ENCODE measurements at regions not wholly inside any gene's neighbourhood (a gene's known extent, or its start where the extent isn't known, plus 50 kb on each side); places are given as distances from the start of the nearest gene placed in this dataset.
"Not testable (repeated sequence)": the region's sequence is repeated elsewhere in the genome, so short reads cannot be mapped to it uniquely, and the experiment has no call there.

- DNase-seq: peak; percentile 98
Observed at GRCh38 chr4:147103403-147103946, 157.8 kb upstream of the TTC29 start.

DNA sequence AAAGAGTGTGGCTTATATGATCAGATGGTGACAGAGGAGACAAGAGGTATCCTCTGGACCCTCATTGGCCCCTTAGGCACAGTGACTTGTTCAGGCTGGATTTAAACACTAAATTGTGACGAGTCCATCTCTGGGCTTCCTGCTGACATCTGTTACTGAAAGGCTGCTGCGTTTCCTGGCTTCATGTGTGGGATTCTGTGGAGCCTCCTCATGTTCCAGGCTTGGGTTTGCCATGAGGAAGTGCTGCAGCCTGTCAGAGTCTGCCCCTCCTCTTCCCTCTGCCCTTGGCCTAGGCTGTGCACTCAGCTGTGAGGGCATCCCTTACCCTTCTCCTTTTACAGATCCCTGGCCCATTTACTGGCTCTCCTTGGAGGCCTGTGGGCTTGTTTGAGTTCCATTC is 159.1 kb upstream of the TTC29 start:
- DNase-seq: no peak

DNA sequence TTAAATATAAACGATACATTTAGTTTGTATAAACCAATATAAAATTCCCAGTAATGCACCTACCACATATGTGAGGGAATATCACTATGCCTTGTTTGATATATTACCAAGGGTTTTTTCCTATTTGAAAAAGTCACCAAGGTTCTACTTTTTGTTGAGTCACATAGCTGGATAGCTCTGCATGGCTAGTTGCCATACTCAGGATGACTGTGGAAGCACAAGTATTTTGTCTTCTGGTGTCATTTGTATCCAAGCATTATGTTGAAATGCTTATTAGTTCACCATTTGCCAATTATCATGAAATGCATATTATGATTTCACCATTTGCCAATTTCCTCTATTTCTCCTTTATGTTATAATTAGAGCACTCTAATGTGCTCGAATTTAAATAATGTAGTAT is 162.7 kb upstream of the TTC29 start:
- DNase-seq: peak; percentile 62

DNA sequence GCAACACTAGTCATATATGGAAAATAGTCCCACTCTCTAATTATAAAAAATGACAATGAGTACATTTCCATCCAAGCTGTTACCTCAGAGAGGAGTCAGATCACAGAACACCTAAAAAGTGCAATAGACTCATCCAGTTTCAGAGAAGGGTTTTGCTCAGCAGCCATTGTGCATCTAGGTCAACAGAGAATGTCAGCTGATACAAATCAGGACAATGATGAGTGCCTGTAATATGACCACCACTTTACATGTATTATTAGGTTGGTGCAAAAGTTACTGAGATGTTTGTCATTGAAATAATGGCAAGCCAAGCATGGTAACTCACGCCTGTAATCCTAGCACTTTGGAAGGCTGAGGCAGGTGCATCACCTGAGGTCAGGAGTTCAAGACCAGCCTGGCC is 164.1 kb upstream of the TTC29 start:
- DNase-seq: no peak

DNA sequence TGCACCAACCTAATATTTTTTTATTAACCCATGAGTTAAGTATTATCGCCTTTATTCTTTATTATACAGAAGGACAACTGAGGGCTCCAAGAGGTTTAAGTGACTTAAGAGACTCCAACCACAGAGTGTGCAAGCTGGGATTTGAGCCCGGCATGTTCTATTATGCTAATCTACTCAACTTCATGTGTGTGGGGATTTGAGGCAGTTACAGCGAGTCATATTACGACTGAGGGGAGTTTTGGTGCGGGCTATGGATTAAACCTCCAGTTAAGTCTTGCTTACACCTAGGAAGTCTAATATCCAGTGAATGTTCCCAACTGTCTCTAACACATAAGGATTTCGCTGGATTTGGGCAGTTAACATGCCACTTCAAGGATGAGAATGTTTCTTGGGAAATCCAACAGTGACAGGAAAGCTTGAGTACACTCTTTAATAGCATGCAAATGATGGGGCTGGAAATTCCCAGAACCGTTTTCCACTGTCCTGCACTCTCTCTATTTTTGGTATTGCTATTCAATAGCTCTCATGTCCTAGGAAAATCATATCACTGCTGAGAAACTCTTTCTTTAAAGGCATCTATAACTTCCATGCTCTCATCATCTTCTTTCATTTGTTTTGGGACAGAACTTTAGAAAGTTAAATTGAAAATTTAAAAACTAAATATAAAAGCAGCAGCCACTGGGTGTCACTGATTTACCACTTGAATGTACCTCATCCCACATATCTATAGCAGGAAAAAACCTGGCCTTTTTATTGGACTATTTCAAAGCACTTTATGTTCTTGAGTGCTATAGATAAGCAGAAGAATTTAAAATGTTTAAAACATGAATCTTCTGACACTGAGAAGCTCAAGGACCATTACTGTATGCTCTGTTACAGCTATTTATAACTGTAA is 165.1 kb upstream of the TTC29 start:
- peak; percentile 51 for DNase-seq

- not testable (repeated sequence) for DNase-seq
Observed at GRCh38 chr4:147112196-147112595, 166.5 kb upstream of the TTC29 start.

- DNase-seq: no peak
Observed at GRCh38 chr4:147117431-147117830, 171.8 kb upstream of the TTC29 start.

DNA sequence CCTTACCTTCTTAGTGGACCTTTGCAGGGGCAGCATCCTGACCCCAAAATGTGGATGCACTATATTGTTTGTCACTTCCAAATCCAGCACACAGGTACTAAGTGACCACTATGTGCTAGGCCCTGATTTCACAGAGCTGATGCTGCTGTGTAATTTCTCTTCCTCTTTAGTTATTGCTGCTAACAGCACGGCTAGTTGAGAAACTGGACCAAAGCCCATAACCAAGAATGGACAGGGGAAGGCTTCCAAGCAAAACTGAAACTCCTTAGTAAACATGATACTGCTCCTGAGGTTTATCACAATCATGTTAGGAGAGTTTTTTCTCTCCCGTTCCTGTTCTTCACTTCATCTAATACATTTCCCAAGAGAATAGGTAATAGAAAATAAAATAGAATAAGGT is 172.9 kb upstream of the TTC29 start:
- no peak for DNase-seq

GRCh38 chr4:147122685-147123084 is 177.0 kb upstream of the TTC29 start:
- DNase-seq: no peak

- DNase-seq: peak; percentile 57
Observed at GRCh38 chr4:147123146-147123545, 177.5 kb upstream of the TTC29 start.

DNA sequence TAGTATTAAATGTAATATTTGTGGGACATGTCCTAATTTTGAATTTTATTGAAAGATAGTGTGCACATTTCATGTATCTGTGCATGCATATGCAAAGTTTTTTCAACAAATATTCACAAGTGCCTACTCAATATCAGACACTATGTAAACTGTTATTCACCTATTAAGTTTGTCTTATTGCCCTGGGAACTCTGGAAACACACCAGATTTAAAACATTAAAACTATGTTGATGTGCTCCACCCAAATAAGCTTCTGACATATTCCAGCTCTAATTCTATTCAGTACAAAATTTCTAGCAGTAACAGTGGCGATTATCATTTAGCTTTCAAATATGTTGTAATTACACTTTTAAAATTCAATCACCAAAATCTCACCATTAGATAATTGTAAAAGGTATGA is 183.1 kb upstream of the TTC29 start:
- no peak for DNase-seq

GRCh38 chr4:147129687-147130086 is 184.0 kb upstream of the TTC29 start:
- no peak for DNase-seq

GRCh38 chr4:147134536-147135210 is 189.0 kb upstream of the TTC29 start:
- DNase-seq: peak; percentile 22

DNA sequence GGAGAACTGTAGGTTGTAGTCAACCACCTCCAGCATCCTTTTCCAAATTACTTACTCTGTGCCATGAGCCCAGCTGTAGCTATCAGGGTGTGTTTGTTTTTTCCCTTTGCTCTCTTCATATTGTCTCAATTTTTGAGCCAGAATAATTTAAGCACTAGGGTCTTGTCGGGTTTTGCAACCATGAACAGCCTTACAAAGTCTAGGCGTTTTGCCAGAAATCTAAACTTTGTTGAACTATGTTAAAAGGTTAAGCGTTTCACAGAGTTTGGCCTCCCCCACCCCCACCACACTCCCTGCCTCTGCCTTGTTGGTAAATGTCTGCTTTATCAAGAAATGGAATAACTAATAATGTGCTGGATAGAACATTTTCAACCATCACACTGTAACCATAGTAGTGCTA is 190.6 kb upstream of the TTC29 start:
- DNase-seq: peak; percentile 65

- DNase-seq: no peak
Observed at GRCh38 chr4:147136751-147137150, 191.1 kb upstream of the TTC29 start.

DNA sequence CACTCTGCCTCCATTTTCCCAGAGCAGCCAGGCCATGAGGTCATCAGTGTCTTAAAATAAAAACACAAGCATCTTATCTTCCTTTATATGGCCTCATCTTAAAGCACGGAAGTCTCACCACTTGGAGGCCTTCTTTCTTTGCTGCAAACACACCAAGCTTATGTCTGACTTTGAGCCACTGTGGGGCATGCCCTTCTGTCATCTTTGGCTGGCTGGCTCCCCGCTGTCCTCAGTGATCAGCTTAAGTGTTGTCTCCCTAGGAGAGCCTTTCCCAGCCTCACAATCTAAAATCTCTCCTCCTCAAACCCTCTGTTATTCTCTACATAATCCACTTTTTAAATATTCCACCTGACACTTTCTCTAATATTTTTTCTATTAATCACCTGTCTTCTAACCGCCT is 191.6 kb upstream of the TTC29 start:
- no peak for DNase-seq

DNA sequence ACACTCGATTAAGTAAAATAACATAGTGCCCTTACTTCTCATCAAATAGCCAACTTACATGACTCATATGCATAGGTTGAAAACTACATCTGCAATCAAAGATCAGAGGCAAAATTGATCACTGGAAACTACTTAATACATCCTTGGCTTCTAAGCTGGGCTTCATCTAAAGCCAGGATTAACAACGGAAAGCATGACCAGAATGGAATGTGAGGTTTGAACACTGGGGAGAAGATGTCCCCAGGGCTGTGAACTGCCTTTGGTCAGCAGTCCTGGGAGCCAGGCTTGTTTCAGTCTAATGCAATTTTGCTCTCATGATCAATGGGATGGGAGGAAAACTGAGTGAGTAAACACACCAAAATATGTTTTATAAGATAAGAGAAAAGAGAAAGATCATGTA is 192.5 kb upstream of the TTC29 start:
- peak; percentile 63 for DNase-seq

DNA sequence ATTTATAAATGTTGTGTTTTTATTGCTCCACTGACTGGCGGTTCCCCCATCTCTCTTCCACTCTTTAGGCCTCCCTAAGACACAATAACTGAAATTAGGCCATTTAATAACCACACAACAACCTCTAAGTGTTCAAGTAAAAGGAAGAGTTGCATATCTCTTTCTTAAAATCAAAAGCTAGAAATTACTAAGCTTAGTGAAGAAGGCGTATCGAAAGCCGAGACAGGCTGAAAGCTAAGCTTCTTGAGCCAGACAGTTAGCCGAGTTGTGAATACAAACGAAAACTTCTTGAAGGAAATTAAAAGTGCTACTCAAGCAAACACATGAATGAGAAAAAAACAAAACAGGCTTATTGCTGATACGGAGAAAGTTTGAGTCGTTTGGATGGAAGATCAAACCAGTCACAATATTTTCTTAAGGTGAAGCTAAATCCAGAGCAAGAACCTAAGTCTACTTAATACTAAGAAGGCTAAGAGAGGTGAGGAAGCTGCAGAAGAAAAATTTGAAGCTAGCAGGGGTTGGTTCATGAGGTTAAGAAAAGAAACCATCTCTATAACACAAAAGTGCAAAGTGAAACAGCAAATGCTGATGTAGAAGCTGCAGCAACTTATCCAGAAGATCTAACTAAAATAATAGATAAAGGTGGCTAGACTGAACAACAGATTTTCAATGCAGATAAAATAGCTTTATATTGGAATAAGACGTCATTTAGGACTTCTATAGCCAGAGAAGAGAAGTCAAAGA is 194.0 kb upstream of the TTC29 start:
- no peak for DNase-seq

DNA sequence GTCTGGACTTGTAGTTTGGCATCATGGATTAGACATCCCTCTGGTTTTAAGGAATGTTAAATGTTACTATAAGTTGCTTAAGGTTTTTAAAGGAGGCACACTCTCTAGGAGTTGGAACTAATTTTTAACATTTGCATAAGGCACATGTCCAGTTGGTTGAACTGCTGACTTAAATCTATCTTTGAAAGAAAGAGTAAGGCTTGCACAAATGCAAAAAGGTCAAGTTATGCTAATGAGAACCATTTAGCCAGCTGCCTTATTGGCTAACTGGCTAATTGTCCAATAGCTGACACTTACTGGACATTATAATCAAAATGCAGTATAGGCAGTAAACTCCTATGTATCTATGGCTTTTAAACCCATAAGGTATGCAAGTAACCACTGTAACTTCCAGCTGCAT is 206.1 kb upstream of the TTC29 start:
- no peak for DNase-seq

GRCh38 chr4:147157860-147158701 is 212.4 kb upstream of the TTC29 start:
- peak; percentile 53 for DNase-seq

DNA sequence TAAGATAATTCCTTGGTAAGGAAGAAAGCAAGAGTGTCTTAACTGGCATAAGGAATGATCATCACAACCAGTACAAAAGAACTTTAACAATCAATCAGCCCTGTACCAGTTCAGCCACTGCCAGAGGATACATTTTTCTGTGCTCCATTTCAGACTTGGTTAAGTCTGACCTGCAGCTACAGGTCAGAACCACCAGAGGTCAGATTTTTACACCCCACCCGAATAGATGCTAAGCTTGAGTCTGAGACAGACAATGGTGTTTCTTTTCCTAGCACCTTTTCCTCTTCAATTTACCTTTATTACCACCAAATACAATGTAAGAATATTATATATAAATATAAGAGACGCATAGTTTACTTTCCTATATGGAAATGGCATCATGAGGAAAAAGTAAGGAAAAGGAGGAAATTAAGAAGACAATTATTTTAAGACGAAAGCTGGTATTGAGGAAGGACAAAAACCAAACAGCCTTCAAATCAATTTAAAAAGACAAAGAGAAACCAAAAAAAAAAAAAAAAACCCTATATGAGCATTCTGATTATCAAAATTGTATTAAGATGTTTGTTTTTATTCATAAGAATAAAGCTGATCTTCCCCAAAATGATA is 215.3 kb upstream of the TTC29 start:
- DNase-seq: peak; percentile 68

GRCh38 chr4:147163311-147163710 is 217.6 kb upstream of the TTC29 start:
- DNase-seq: peak; percentile 43
